NCI-H774 (cell line): ENCODE measurements at regions not wholly inside any gene's neighbourhood (a gene's known extent, or its start where the extent isn't known, plus 50 kb on each side); places are given as distances from the start of the nearest gene placed in this dataset.

ENCODE experiments used
- DNase-seq: peaks from one replicate; lab custom pipeline; 2025; lab: John Stamatoyannopoulos, UW

GRCh38 chrX:16222151-16222550 lies 54.9 kb downstream of the MAGEB17 start:
- DNase-seq: no peak

DNA sequence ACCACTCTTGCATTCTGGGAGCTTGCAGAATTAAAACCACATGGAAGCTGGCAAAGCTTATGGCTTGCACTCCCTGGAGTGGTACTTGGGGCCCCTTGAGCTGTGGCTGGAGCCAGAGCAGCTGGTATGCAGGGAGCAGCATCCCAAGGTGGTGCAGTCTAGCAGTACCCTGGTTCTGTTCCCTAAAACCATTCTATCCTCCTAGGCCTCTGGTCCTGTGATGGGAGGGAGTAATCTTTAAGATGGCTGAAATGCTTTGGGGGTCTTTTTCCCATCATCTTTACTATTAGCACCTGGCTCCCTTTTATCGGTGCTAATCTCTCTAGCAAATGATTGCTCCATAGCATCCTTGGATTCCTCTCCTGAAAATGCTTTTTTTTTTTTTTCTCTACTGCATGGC lies 56.1 kb downstream of the MAGEB17 start:
- no peak for DNase-seq

DNA sequence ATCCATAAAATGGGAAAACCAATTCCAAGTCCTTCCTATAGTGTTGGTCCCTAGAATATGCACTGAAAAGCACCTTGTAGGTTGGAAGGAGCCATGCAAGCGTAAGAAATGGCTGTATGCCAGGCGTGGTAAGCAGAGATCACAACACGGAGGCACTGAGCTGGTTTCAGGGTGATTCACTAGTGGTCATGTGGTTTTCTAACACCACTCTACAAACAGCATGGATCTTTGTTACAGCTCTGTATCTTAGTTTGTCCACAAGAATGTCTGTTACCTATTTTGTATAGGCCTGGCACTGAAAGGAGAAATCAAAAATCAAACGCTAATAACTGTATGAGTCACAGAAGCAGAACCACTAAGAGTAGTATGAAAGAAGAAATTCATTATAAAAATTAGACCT lies 71.9 kb downstream of the MAGEB17 start:
- DNase-seq: no peak

- DNase-seq: no peak
These were observed 73.1 kb downstream of the MAGEB17 start for GRCh38 chrX:16240231-16240905.

DNA sequence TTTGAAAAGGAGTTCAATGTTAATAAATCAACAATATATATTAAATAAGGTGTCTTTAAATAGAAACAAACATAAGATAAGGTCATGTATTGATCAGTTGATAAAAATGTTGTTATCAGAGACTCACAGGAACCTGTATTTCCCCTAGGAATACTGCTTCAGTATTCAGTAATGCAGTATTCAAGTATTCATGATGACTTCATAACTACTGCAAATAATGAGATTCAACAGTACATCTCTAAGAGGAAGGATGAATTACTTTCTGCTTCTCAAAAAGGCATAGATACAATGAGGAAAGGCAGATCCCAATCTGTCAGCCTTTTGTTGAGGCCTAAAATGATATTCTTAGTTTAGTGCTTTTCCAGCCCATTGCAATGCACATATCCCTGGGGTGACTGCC lies 73.7 kb downstream of the MAGEB17 start:
- no peak for DNase-seq

DNA sequence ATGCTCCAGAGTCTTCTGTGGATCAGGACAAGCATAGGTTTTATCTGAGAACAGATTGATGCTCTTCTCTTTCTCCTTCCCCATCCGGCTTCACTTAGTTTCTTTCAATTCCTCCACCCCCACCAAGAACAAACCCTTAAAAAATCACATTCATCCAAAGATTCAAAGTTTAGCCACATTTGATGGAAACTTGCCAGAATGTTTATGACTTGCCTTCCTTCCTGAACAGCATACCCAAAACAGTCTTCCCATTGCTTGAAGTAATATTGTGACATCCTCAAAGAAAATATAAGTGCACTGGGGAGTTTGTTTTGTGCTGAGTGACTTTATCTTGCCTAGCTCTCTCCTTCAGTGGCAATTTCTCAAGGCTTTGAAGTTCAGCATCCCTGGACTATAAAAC lies 83.0 kb downstream of the MAGEB17 start:
- DNase-seq: no peak

DNA sequence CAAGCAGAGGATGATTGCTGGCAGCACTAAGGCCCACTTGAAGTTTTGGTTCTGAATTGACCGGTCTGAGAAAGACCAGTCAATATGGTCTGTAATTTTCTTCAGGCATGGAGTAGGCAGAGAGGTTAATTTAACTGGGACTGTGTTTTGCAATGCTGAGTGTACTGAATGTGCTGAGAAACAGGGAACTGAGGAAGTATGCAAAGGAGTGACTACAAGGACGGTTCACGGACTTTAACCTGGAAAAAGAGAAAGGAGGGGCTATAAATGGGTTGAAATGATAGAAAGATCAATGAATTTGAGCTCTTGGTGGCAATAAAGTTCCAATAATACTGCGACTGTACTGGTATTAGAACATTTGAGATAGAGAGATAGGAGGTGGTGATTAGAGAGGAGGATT lies 84.5 kb downstream of the MAGEB17 start:
- DNase-seq: no peak

GRCh38 chrX:16258882-16259281 lies 91.6 kb downstream of the MAGEB17 start:
- no peak for DNase-seq

- no peak for DNase-seq
These were observed 100.2 kb downstream of the MAGEB17 start for GRCh38 chrX:16267431-16267830.

GRCh38 chrX:16268206-16268605 lies 100.9 kb downstream of the MAGEB17 start:
- DNase-seq: no peak

- DNase-seq: peak; percentile 12
These were observed 111.6 kb downstream of the MAGEB17 start for GRCh38 chrX:16278927-16279326.

DNA sequence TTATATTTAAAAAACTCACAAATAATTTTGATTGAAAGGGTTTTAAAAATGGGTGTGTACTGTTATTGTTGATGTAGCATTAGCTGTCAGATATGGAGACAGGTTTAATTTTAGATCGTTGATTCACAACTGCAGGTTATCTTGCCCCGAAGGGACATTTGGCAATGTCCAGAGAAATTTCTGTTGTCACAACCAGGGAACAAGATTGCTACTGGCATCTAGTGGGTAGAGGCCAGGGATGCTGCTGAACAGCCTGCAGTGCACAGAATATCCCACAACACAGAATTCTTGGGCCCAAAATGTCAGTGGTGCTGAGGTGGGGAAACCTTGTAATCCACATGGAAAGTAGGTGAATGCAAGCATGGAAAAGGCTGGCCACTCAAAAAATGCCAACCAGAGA lies 114.9 kb downstream of the MAGEB17 start:
- no peak for DNase-seq

- DNase-seq: no peak
These were observed 117.6 kb downstream of the MAGEB17 start for GRCh38 chrX:16284842-16285241.

GRCh38 chrX:16290997-16291396 lies 123.7 kb downstream of the MAGEB17 start:
- no peak for DNase-seq

GRCh38 chrX:16300831-16301230 lies 133.6 kb downstream of the MAGEB17 start:
- no peak for DNase-seq

DNA sequence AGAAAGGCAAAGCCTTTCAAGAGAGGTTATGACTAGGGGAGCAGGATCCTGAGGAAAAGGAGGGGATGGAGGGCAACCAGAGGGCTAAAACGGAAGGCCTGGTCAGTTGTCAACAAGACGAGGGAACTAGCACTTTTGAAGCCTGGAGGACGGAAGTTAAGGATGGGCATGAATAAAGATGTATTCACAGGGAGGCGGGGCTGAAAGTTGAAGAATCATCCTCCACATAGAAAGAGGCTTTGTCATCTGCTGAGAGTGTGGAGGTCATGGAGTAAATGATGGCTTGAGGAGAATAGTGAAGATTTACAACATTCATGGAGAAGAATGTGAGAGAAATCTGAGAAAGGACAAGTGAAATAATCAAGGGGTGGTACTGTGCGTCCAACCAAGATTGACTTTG lies 137.5 kb downstream of the MAGEB17 start:
- DNase-seq: no peak

GRCh38 chrX:16305187-16305586 lies 137.9 kb downstream of the MAGEB17 start:
- DNase-seq: no peak

DNA sequence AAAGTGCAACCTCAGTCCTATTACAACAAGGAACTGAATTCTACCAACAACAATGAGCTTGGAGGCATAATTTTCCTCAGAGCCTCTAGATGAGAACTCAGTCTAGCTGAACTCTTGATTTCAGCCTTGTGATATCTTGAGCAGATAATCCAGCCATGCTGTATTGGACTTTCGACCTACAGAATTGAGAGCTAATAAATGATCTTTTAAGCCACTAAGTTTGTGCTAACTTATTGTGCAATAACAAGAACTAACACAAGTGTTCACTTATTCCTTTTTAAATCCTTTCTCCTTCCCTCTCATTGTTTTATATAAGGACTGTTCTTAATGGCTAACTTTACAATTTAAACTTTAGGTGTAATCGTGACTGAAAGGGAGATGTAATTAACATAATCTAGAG lies 140.7 kb downstream of the MAGEB17 start:
- no peak for DNase-seq

DNA sequence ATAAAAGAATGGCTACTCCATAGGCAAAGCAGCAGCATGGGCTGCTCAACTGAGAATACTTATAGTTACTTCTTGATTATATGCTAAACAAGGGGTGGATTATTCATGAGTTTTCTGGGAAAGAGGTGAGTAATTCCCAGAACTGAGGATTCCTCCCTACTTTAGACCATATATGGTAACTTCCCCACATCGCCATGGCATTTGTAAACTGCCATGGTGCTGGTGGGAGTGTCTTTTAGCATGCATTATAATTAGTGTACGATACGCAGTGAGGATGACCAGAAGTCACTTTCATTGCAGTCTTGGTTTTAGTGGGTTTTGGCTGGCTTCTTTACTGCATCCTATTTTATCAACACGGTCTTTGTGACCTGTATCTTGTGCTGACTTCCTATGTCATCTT lies 141.5 kb downstream of the MAGEB17 start:
- no peak for DNase-seq

GRCh38 chrX:16310326-16310725 lies 143.0 kb downstream of the MAGEB17 start:
- no peak for DNase-seq

DNA sequence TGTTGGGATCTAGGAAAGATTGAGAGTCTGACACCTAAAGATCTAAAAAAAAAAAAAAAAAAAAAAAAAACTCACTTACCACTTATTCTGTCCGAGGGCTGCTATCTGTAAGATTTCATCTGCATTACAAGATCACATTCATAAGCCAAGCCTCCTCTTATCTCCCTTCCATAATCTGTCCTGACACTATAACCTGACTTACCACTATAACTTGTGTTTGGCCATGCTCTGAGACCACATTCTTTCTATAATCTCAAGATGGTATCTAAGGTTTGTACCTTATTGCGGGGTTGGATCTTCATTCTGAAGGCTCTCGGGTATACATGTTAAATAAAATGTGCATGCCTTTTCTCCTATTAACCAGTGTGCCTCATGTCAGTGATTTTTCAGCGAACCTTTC lies 144.4 kb downstream of the MAGEB17 start:
- DNase-seq: no peak

- no peak for DNase-seq
These were observed 145.7 kb downstream of the MAGEB17 start for GRCh38 chrX:16312761-16313623.

DNA sequence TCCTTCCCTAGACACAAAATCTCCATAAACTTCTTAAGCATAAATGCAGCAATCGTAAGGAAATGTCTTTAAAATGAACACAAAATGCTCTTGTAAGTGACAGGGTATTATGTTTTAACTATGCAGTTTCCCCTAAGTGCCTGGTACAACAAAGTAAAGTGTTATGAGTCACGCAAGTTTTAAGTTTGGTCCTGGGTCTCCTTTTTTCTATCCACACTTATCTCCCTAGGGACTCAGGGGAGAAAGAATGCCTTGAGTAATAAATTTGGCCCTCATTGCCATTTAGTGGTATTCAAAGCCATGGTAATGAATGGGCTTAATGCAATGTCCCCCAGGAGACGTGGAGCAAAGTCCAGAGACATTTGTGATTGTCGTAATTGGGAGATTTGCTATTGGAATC lies 149.1 kb downstream of the MAGEB17 start:
- DNase-seq: no peak

- DNase-seq: no peak
These were observed 152.6 kb downstream of the MAGEB17 start for GRCh38 chrX:16319929-16320328.
